DND-41 (cell line): ENCODE measurements at regions not wholly inside any gene's neighbourhood (a gene's known extent, or its start where the extent isn't known, plus 50 kb on each side); places are given as distances from the start of the nearest gene placed in this dataset.

ENCODE experiments used
- ATAC-seq: fragments of 200-7000 bp; cut with Tn5 transposase; 3 replicates; pipeline ENCODE4 v1.9.1; 2021; ENCODE audit warnings: low read depth; ENCODE audit not compliant: insufficient read depth
- DNase-seq: peaks from one replicate; pipeline ENCODE4 v3.0.0-alpha.2; 2020
- H2AFZ ChIP-seq: 2 replicates; pipeline ENCODE4 v1.6.0; 2012; ENCODE audit warnings: low read depth, low read length
- H3K27ac ChIP-seq: 2 replicates; pipeline ENCODE4 v1.5.1; 2012; ENCODE audit warnings: low read length, inconsistent platforms
- H3K27me3 ChIP-seq: fragments of 200-600 bp; sonication (generic); 2 replicates; pipeline ENCODE4 v1.6.0; 2012; ENCODE audit warnings: low read length, mild to moderate bottlenecking, inconsistent platforms; ENCODE audit not compliant: insufficient read depth, poor library complexity
- H3K36me3 ChIP-seq: 2 replicates; pipeline ENCODE4 v1.5.1; 2012; ENCODE audit warnings: low read length, inconsistent platforms; ENCODE audit not compliant: insufficient read depth
- H3K4me1 ChIP-seq: 2 replicates; pipeline ENCODE4 v1.5.1; 2012; ENCODE audit warnings: mild to moderate bottlenecking, low read length; ENCODE audit not compliant: insufficient read depth
- H3K4me2 ChIP-seq: 2 replicates; pipeline ENCODE4 v1.6.0; 2012; ENCODE audit warnings: mild to moderate bottlenecking, moderate library complexity, low read length, inconsistent platforms; ENCODE audit not compliant: insufficient read depth
- H3K4me3 ChIP-seq, 2 experiments: fragments of 200-600 bp in 1 of 2; shearing (Covaris generic) in 1 of 2; 2 replicates each; pipeline ENCODE4 v1.5.1; 2012 to 2016; ENCODE audit warnings: inconsistent platforms in 2 of 2, low read length in 2 of 2, mild to moderate bottlenecking in 2 of 2, low read depth in 1 of 2, moderate library complexity in 1 of 2
- H3K79me2 ChIP-seq: 2 replicates; pipeline ENCODE4 v1.6.0; 2012; ENCODE audit warnings: low read length, inconsistent platforms; ENCODE audit not compliant: insufficient read depth
- H3K9ac ChIP-seq: 2 replicates; pipeline ENCODE4 v1.6.0; 2012; ENCODE audit warnings: low read depth, mild to moderate bottlenecking, inconsistent platforms, low read length, moderate library complexity
- H3K9me3 ChIP-seq: 2 replicates; pipeline ENCODE4 v1.5.1; 2012; ENCODE audit warnings: low read length, moderate library complexity, mild to moderate bottlenecking, inconsistent platforms; ENCODE audit not compliant: insufficient read depth, severe bottlenecking
- H4K20me1 ChIP-seq: 2 replicates; pipeline ENCODE4 v1.6.0; 2012; ENCODE audit warnings: low read length; ENCODE audit not compliant: insufficient read depth
- CTCF ChIP-seq: IDR thresholded peaks from 2 replicates; pipeline ENCODE4 v1.5.1; 2012; ENCODE audit warnings: borderline replicate concordance, low read length, moderate library complexity, mild to moderate bottlenecking; ENCODE audit not compliant: poor library complexity, severe bottlenecking; ENCODE audit errors: extremely low read depth
- EZH2 ChIP-seq: IDR thresholded peaks from 3 replicates; pipeline ENCODE4 v1.6.1; 2012; ENCODE audit warnings: borderline replicate concordance, low read depth, mild to moderate bottlenecking, moderate library complexity, low read length, inconsistent platforms; ENCODE audit not compliant: severe bottlenecking

- H2AFZ ChIP-seq = no peak overlapping the region
- no peak for ATAC-seq
- H4K20me1 ChIP-seq = no peaks in the 10 kb centered on the region
- H3K27me3 ChIP-seq = no peaks in the 10 kb centered on the region
- H3K4me1 ChIP-seq = no peaks in the 10 kb centered on the region
- H3K27ac ChIP-seq = no peak overlapping the region
- no peaks in the 10 kb centered on the region for H3K36me3 ChIP-seq
- DNase-seq = no peak
- H3K9ac ChIP-seq = no peak overlapping the region
- H3K4me2 ChIP-seq = no peak overlapping the region
- TF ChIP-seq CTCF (no peak), EZH2 (no peak)
- H3K9me3 ChIP-seq = no peaks in the 10 kb centered on the region
- H3K79me2 ChIP-seq = no peaks in the 10 kb centered on the region
- H3K4me3 ChIP-seq = no peak overlapping the region
Measured at GRCh38 chr2:163877316-163877715, 141.5 kb upstream of the FIGN start.

GRCh38 chr2:163863073-163863472 is 127.3 kb upstream of the FIGN start:
- DNase-seq (no peak), ATAC-seq (no peak)
- H3K4me1 ChIP-seq = no peaks in the 10 kb centered on the region
- TF ChIP-seq EZH2 = no peak
- TF ChIP-seq CTCF = no peak
- H3K27me3 ChIP-seq = no peaks in the 10 kb centered on the region
- H3K79me2 ChIP-seq = no peaks in the 10 kb centered on the region
- no peak overlapping the region for H3K27ac ChIP-seq
- no peaks in the 10 kb centered on the region for H3K9me3 ChIP-seq
- no peak overlapping the region for H3K9ac ChIP-seq
- no peak overlapping the region for H3K4me3 ChIP-seq
- no peak overlapping the region for H3K4me2 ChIP-seq
- no peaks in the 10 kb centered on the region for H3K36me3 ChIP-seq
- no peaks in the 10 kb centered on the region for H4K20me1 ChIP-seq
- H2AFZ ChIP-seq = no peak overlapping the region

- H2AFZ ChIP-seq = no peak overlapping the region
- no peaks in the 10 kb centered on the region for H3K36me3 ChIP-seq
- H3K4me2 ChIP-seq = no peak overlapping the region
- TF ChIP-seq CTCF (no peak), EZH2 (no peak)
- no peaks in the 10 kb centered on the region for H3K9me3 ChIP-seq
- H3K79me2 ChIP-seq = no peaks in the 10 kb centered on the region
- H3K27me3 ChIP-seq = no peaks in the 10 kb centered on the region
- H3K9ac ChIP-seq = no peak overlapping the region
- no peaks in the 10 kb centered on the region for H3K4me1 ChIP-seq
- DNase-seq (no peak), ATAC-seq (no peak)
- H4K20me1 ChIP-seq = no peaks in the 10 kb centered on the region
- H3K27ac ChIP-seq = no peak overlapping the region
- no peak overlapping the region for H3K4me3 ChIP-seq
Measured at GRCh38 chr2:163859951-163860350, 124.1 kb upstream of the FIGN start.

GRCh38 chr2:163856941-163857340 is 121.1 kb upstream of the FIGN start:
- Histone ChIP-seq H3K4me3 (no peak overlapping the region), H4K20me1 (no peaks in the 10 kb centered on the region), H3K79me2 (no peaks in the 10 kb centered on the region), H3K9me3 (no peaks in the 10 kb centered on the region), H3K36me3 (no peaks in the 10 kb centered on the region), H3K4me1 (no peaks in the 10 kb centered on the region), H2AFZ (no peak overlapping the region), H3K27ac (no peak overlapping the region), H3K27me3 (no peaks in the 10 kb centered on the region), H3K9ac (no peak overlapping the region), H3K4me2 (no peak overlapping the region)
- TF ChIP-seq EZH2 (no peak), CTCF (no peak)
- no peak for DNase-seq
- ATAC-seq = no peak
